GM18498 (cell line): ENCODE measurements at regions not wholly inside any gene's neighbourhood (a gene's known extent, or its start where the extent isn't known, plus 50 kb on each side); places are given as distances from the start of the nearest gene placed in this dataset.
"Not testable (repeated sequence)": the region's sequence is repeated elsewhere in the genome, so short reads cannot be mapped to it uniquely, and the experiment has no call there.

ENCODE experiments used
- ATAC-seq: cut with Tn5 transposase; IDR thresholded peaks from one replicate; pipeline ENCODE4 v1.9.1; 2021; ENCODE audit warnings: mild to moderate bottlenecking, moderate library complexity; ENCODE audit not compliant: unreplicated experiment

- no peak for ATAC-seq
These were observed 388.8 kb downstream of the THBS2 start for GRCh38 chr6:168864541-168865460.

GRCh38 chr6:168863467-168863866 is 390.2 kb downstream of the THBS2 start:
- no peak for ATAC-seq

- no peak for ATAC-seq
These were observed 391.2 kb downstream of the THBS2 start for GRCh38 chr6:168862346-168862980.

GRCh38 chr6:168860987-168861386 is 392.7 kb downstream of the THBS2 start:
- no peak for ATAC-seq

DNA sequence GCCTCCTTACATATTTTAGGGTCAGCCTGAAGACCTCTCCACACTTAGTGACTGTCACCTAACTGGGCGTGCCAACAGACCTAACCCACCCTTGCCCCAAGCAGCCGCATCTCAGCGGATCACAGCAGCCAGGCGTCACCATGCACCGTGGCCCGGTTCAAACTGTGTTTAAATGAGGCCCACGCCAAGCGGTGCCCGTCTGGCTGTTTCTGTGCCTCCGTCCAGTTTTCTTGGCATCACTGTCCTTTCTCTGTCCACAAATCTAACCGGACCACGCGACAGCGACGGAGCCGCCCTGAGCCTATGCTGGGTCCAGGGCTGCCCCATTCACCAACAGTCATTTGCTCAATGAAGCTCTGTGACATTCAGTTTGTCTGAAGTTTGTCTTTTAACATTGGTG is 393.3 kb downstream of the THBS2 start:
- no peak for ATAC-seq

DNA sequence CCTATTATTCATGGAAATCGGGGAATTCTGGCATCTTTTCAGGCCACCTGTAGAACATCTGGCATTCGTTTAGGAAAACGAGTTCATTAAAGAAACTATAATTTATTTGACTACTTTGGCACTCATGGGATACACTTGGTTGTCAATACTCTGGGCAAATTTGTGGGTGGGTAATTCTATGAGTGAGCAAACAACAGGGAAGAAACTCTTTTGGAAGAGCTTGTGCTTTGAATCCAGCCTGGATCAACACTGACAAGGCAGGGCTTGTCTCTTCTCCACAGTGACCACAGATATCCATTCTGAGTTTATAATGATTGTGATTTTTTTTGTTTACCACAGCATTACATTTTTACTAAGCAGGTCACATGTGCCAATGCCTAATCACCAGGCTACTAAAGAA is 394.7 kb downstream of the THBS2 start:
- ATAC-seq, result no peak

GRCh38 chr6:168856914-168857313 is 396.7 kb downstream of the THBS2 start:
- no peak for ATAC-seq

GRCh38 chr6:168852376-168852884 is 401.2 kb downstream of the THBS2 start:
- ATAC-seq, result no peak

GRCh38 chr6:168851460-168852375 is 401.9 kb downstream of the THBS2 start:
- ATAC-seq, result no peak

DNA sequence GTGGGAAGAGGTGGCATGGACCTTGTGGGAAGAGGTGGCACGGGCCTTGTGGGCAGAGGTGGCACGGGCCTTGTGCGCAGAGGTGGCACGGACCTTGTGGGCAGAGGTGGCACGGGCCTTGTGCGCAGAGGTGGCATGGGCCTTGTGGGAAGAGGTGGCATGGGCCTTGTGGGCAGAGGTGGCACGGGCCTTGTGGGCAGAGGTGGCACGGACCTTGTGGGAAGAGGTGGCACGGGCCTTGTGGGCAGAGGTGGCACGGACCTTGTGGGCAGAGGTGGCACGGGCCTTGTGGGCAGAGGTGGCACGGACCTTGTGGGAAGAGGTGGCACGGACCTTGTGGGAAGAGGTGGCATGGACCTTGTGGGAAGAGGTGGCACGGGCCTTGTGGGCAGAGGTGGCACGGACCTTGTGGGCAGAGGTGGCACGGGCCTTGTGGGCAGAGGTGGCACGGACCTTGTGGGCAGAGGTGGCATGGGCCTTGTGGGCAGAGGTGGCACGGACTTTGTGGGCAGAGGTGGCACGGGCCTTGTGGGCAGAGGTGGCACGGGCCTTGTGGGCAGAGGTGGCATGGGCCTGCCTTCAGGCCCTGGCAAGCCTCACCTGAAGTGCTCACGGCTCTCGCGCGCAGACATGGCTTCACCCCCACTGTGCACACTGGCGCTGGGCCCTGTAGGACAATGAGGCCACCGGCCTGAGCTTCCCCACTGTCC is 403.5 kb downstream of the THBS2 start:
- not testable (repeated sequence) for ATAC-seq

GRCh38 chr6:168849459-168849858 is 404.2 kb downstream of the THBS2 start:
- no peak for ATAC-seq

GRCh38 chr6:168848797-168849196 is 404.8 kb downstream of the THBS2 start:
- ATAC-seq, result no peak

DNA sequence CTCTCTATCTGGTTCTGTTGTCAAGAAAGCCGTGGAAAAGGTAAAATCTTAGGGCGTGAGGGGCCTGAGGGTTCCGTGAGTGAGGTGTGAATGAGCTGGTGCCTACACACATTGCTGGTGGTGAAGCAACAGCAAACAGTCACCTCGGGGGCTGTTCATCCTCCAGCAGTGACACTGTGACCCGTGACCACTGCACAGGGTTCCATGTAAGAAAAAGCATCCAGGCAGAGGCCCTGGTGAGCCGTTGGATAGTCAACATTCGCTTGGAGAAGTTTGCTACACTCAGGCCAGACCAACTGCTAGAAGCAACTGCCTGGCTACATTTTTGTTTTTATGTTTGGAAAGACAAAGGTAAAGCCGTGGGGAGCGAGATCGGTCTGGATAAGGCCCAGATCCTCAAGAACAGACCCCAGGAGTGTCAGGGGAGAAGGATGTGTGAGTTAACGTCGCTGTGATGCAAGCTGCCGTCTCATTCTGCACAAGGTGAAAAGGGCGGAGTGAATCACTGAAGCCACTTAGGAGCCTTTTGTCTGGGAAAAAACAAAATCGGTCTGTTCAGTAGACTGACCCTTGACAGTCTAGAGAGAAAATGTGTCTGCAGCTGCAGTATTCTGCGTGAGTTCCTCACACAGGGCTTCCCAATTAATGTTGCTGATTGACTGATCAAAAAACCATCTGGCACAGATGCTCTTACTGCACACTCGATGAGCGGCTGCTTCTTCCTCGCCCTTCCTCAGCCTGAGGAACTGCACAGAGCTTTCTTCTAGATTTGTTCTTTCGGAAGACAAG is 404.0 kb downstream of the SMOC2 start:
- no peak for ATAC-seq

DNA sequence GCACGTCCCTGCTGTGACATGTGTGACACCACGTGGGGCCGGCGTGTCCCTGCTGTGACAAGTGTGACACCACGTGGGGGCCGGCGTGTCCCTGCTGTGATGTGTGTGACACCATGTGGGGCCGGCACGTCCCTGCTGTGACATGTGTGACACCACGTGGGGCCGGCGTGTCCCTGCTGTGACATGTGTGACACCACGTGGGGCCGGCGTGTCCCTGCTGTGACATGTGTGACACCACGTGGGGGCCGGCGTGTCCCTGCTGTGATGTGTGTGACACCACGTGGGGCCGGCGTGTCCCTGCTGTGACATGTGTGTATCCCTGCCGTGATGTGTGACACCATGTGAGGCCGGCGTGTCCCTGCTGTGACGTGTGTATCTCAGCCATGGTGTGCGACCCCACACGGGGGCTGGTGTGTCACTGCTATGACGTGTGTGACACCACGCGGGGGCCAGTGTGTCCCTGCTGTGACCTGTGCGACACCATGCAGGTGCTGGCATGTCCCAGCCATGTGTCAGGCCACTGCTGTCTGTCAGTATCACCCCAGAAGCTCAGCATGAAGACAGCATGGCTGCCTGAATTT is 401.7 kb downstream of the SMOC2 start:
- not testable (repeated sequence) for ATAC-seq

- no peak for ATAC-seq
These were observed 400.8 kb downstream of the SMOC2 start for GRCh38 chr6:168841609-168842278.

GRCh38 chr6:168840932-168841331 is 399.9 kb downstream of the SMOC2 start:
- not testable (repeated sequence) for ATAC-seq

DNA sequence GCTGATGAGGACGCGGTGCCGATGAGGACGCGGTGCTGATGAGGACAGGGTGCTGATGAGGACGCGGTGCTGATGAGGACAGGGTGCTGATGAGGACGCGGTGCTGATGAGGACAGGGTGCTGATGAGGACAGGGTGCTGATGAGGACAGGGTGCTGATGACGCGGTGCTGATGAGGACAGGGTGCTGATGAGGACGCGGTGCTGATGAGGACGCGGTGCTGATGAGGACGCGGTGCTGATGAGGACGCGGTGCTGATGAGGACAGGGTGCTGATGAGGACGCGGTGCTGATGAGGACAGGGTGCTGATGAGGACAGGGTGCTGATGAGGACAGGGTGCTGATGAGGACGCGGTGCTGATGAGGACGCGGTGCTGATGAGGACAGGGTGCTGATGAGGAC is 399.3 kb downstream of the SMOC2 start:
- not testable (repeated sequence) for ATAC-seq

DNA sequence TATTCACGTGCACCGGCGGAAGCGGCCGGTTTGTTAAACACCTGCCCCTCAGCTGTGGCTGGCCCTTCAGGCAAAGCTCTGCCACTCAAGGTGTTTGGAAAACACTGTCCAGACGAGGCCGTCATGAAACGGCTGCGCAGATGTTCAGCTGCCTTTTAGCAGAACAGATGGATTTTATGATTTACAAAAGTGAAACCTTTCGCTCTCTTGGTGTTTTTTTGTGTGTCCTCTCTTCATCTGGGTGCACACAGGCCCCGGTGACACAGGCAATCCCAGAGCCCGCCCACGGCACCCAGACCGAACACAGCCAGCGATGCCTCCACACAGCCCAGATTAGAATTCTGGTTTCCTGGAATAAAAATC is 397.0 kb downstream of the SMOC2 start:
- ATAC-seq, result no peak
